ENCODE measurements at regions not wholly inside any gene's neighbourhood (a gene's known extent, or its start where the extent isn't known, plus 50 kb on each side); places are given as distances from the start of the nearest gene placed in this dataset.

- no peaks in the 10 kb centered on the region for H3K9me1 ChIP-seq (ENCODE audit: control insufficient read depth, extremely low read depth, insufficient read depth, low read length)
- no peaks in the 10 kb centered on the region for H3K9me3 ChIP-seq (ENCODE audit: control insufficient read depth, low read depth, low read length)
- H3K27ac ChIP-seq (ENCODE audit: control insufficient read depth, insufficient read depth, low read length) = no peak overlapping the region
- TF ChIP-seq CTCF (optimal IDR thresholded peaks at IDR 0.05 in 1 of 3, IDR thresholded peaks at IDR 0.05 in 1 of 3, conservative IDR thresholded peaks at IDR 0.05 in 1 of 3; ENCODE audit: extremely low read depth in 1 of 3, insufficient read depth in 2 of 3, low read length in 3 of 3) (no peak), EZH2 (IDR thresholded peaks at IDR 0.05; ENCODE audit: low read length) (no peak)
- H3K9ac ChIP-seq (ENCODE audit: control insufficient read depth, extremely low read depth, insufficient read depth, low read length) = no peak overlapping the region
- FAIRE-seq (no peak), DNase-seq (ENCODE audit: low read depth, low spot score) (no peak)
- H3K4me1 ChIP-seq (ENCODE audit: control insufficient read depth, extremely low read depth, insufficient read depth, low read length) = no peaks in the 10 kb centered on the region
- no peaks in the 10 kb centered on the region for H3K36me3 ChIP-seq (ENCODE audit: control insufficient read depth in 2 of 2, extremely low read depth in 1 of 2, insufficient read depth in 2 of 2, low read length in 2 of 2)
- H3K27me3 ChIP-seq (ENCODE audit: control insufficient read depth, extremely low read depth, insufficient read depth, low read length) = no peaks in the 10 kb centered on the region
- H4K20me1 ChIP-seq (ENCODE audit: control insufficient read depth, extremely low read depth, insufficient read depth, low read length) = no peaks in the 10 kb centered on the region
- no peaks in the 10 kb centered on the region for H3K79me2 ChIP-seq (ENCODE audit: control insufficient read depth, insufficient read depth, low read length)
- no peak overlapping the region for H2AFZ ChIP-seq (ENCODE audit: control insufficient read depth, low read length)
- dilution Hi-C loops (cut with MboI; ENCODE audit: extremely low pct_ligation_motif_present, low sequenced_read_pairs) = no loop called here
- no peak overlapping the region for H3K4me3 ChIP-seq (ENCODE audit: control insufficient read depth in 2 of 3, extremely low read depth in 1 of 3, insufficient read depth in 2 of 3, low read depth in 1 of 3, low read length in 3 of 3)
- H3K4me2 ChIP-seq (ENCODE audit: control insufficient read depth, extremely low read depth, insufficient read depth, low read depth, low read length) = no peak overlapping the region
These were observed 391.0 kb upstream of the PROX1 start for GRCh38 chr1:213596729-213597128.

DNA sequence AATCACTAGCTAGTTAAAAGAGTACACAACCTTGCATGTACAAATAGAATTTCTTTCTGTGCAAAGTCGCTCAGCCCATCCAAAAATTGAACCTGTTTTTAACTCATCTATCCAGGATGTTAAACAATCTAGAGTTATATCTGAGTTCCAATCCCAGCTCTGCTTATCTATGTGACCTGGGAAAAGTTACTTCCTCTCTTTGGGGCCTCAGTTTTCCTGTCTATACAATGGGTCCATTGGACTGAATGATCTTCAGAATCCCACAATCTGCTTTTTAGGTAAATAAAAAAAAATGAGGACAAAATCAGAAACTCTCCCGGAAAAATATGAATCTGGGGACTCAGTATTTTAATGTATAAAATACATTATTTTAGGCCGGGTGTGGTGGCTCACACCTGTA is 389.5 kb upstream of the PROX1 start:
- Histone ChIP-seq H3K4me2 (ENCODE audit: control insufficient read depth, extremely low read depth, insufficient read depth, low read depth, low read length) (no peak overlapping the region), H3K9ac (ENCODE audit: control insufficient read depth, extremely low read depth, insufficient read depth, low read length) (no peak overlapping the region), H3K9me1 (ENCODE audit: control insufficient read depth, extremely low read depth, insufficient read depth, low read length) (no peaks in the 10 kb centered on the region), H3K79me2 (ENCODE audit: control insufficient read depth, insufficient read depth, low read length) (no peaks in the 10 kb centered on the region), H3K27me3 (ENCODE audit: control insufficient read depth, extremely low read depth, insufficient read depth, low read length) (no peaks in the 10 kb centered on the region), H3K9me3 (ENCODE audit: control insufficient read depth, low read depth, low read length) (no peaks in the 10 kb centered on the region), H2AFZ (ENCODE audit: control insufficient read depth, low read length) (no peak overlapping the region), H3K36me3 (ENCODE audit: control insufficient read depth in 2 of 2, extremely low read depth in 1 of 2, insufficient read depth in 2 of 2, low read length in 2 of 2) (no peaks in the 10 kb centered on the region), H3K4me3 (ENCODE audit: control insufficient read depth in 2 of 3, extremely low read depth in 1 of 3, insufficient read depth in 2 of 3, low read depth in 1 of 3, low read length in 3 of 3) (no peak overlapping the region), H3K27ac (ENCODE audit: control insufficient read depth, insufficient read depth, low read length) (no peak overlapping the region), H4K20me1 (ENCODE audit: control insufficient read depth, extremely low read depth, insufficient read depth, low read length) (no peaks in the 10 kb centered on the region), H3K4me1 (ENCODE audit: control insufficient read depth, extremely low read depth, insufficient read depth, low read length) (no peaks in the 10 kb centered on the region)
- TF ChIP-seq CTCF (optimal IDR thresholded peaks at IDR 0.05 in 1 of 3, IDR thresholded peaks at IDR 0.05 in 1 of 3, conservative IDR thresholded peaks at IDR 0.05 in 1 of 3; ENCODE audit: extremely low read depth in 1 of 3, insufficient read depth in 2 of 3, low read length in 3 of 3) (no peak), EZH2 (IDR thresholded peaks at IDR 0.05; ENCODE audit: low read length) (no peak)
- dilution Hi-C loops (cut with MboI; ENCODE audit: extremely low pct_ligation_motif_present, low sequenced_read_pairs) = no loop called here
- no peak for FAIRE-seq
- DNase-seq (ENCODE audit: low read depth, low spot score) = no peak
